ENCODE measurements at regions not wholly inside any gene's neighbourhood (a gene's known extent, or its start where the extent isn't known, plus 50 kb on each side); places are given as distances from the start of the nearest gene placed in this dataset.

DNA sequence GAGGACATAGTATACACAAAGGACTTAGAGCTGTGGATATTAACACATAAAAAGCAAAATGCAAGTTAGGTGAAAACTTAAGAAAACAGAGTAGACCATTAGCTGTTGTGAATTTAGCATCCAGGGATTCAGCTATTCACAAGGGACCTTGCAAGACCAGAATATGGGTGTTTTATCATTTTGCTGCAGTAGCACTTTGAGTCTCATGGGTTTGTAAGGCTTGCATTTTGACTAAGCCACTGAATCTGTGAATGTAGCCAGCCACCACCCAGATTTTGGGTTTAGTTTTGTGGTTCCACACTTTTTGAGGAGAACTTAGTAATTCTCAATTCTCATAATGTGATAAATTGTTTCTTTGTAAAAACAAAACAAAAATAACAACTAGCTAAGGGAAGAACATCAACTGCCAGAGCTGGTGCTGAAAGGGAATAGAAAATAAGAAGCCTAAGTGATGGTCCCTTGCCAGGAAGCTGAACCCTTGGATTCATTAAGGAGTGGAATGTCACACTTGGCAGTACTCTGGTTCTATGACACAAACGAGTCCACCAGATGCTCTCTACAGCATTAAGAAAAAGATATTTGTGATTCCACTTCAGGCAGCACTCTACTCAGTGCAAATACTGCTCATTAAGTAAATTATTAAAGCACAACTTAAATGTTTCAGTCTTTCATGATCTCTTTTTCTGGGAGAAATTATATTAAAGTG is 557.4 kb upstream of the ZNF462 start:
- H3K9ac ChIP-seq (ENCODE audit: low read depth in 1 of 2, low read length in 2 of 2), result no peak overlapping the region
- no peaks in the 10 kb centered on the region for H3K27me3 ChIP-seq (ENCODE audit: control insufficient read depth in 2 of 2, insufficient read depth in 2 of 2, low read length in 2 of 2)
- H3K36me3 ChIP-seq (ENCODE audit: control insufficient read depth in 2 of 2, insufficient read depth in 2 of 2, low read length in 2 of 2), result no peaks in the 10 kb centered on the region
- H3K9me3 ChIP-seq (ENCODE audit: control insufficient read depth in 2 of 2, low read length in 2 of 2), result no peaks in the 10 kb centered on the region
- no peak overlapping the region for H3K4me3 ChIP-seq (ENCODE audit: low read length in 2 of 2)
- no peaks in the 10 kb centered on the region for H3K4me1 ChIP-seq (ENCODE audit: control insufficient read depth in 2 of 2, insufficient read depth in 2 of 2, low read length in 2 of 2)
- no peak overlapping the region for H3K27ac ChIP-seq (ENCODE audit: low read depth in 2 of 2, low read length in 2 of 2)

DNA sequence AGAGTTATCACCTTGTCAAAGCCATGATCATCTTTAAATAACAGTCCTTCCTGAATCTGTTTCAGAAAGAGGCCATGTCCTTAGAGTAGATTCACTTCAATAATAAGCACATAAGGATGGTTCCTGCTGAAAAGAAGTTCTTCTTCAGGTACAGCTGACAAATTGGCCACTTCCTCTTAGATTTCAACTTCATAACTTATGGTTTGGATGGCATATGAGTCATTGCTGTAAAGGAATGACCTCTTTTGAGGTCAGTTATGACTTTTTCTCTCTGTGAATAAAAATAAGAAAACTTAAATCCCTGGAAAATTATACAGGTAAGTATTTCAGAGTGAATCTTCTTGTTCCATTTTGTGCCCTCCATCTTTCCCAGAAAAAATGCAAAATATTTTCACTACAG is 555.3 kb upstream of the ZNF462 start:
- H3K36me3 ChIP-seq (ENCODE audit: control insufficient read depth in 2 of 2, insufficient read depth in 2 of 2, low read length in 2 of 2), result no peaks in the 10 kb centered on the region
- no peaks in the 10 kb centered on the region for H3K4me1 ChIP-seq (ENCODE audit: control insufficient read depth in 2 of 2, insufficient read depth in 2 of 2, low read length in 2 of 2)
- no peak overlapping the region for H3K4me3 ChIP-seq (ENCODE audit: low read length in 2 of 2)
- no peaks in the 10 kb centered on the region for H3K27me3 ChIP-seq (ENCODE audit: control insufficient read depth in 2 of 2, insufficient read depth in 2 of 2, low read length in 2 of 2)
- H3K27ac ChIP-seq (ENCODE audit: low read depth in 2 of 2, low read length in 2 of 2), result no peak overlapping the region
- H3K9ac ChIP-seq (ENCODE audit: low read depth in 1 of 2, low read length in 2 of 2), result no peak overlapping the region
- no peaks in the 10 kb centered on the region for H3K9me3 ChIP-seq (ENCODE audit: control insufficient read depth in 2 of 2, low read length in 2 of 2)

DNA sequence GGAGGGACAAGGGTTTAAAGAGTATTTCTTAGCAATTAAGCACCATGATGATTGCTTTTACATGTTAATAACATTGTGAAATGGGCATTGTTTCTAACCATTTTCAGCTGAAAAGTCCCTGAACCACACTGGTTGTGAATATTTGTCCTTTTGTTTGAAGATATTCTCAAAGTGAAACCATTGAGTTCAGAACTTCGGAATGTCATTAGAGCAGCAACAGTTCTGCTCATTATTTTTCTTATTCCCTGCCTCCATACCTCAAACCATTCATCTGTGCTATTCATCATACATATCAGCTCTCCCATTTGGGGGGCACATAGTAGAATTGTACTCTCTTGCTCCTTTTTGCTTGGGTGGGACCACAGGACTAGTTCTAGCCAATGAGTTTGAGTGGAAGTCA is 553.0 kb upstream of the ZNF462 start:
- Histone ChIP-seq H3K27me3 (ENCODE audit: control insufficient read depth in 2 of 2, insufficient read depth in 2 of 2, low read length in 2 of 2) (no peaks in the 10 kb centered on the region), H3K4me1 (ENCODE audit: control insufficient read depth in 2 of 2, insufficient read depth in 2 of 2, low read length in 2 of 2) (no peaks in the 10 kb centered on the region), H3K27ac (ENCODE audit: low read depth in 2 of 2, low read length in 2 of 2) (no peak overlapping the region), H3K4me3 (ENCODE audit: low read length in 2 of 2) (no peak overlapping the region), H3K9me3 (ENCODE audit: control insufficient read depth in 2 of 2, low read length in 2 of 2) (no peaks in the 10 kb centered on the region), H3K9ac (ENCODE audit: low read depth in 1 of 2, low read length in 2 of 2) (no peak overlapping the region), H3K36me3 (ENCODE audit: control insufficient read depth in 2 of 2, insufficient read depth in 2 of 2, low read length in 2 of 2) (no peaks in the 10 kb centered on the region)

DNA sequence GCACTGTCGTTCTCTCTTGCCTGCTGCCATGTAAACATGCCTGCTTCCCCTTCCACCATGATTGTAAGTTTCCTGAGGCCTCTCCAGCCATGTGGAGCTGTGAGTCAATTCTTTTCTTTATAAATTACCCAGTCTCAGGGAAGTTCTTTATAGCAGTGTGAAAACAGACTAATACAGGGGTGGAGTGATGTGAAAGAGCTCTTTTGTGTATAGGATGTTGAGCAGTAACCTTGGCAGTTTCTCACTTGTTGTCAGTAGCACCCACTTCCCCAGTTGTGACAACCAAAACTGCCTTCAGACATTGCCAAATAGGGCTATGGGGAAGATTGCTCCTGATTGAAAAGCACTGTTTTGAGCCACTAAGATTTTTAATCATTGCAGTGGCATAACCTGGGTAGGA is 552.2 kb upstream of the ZNF462 start:
- H3K4me1 ChIP-seq (ENCODE audit: control insufficient read depth in 2 of 2, insufficient read depth in 2 of 2, low read length in 2 of 2), result no peaks in the 10 kb centered on the region
- no peaks in the 10 kb centered on the region for H3K36me3 ChIP-seq (ENCODE audit: control insufficient read depth in 2 of 2, insufficient read depth in 2 of 2, low read length in 2 of 2)
- H3K9me3 ChIP-seq (ENCODE audit: control insufficient read depth in 2 of 2, low read length in 2 of 2), result no peaks in the 10 kb centered on the region
- H3K9ac ChIP-seq (ENCODE audit: low read depth in 1 of 2, low read length in 2 of 2), result no peak overlapping the region
- H3K27ac ChIP-seq (ENCODE audit: low read depth in 2 of 2, low read length in 2 of 2), result no peak overlapping the region
- no peaks in the 10 kb centered on the region for H3K27me3 ChIP-seq (ENCODE audit: control insufficient read depth in 2 of 2, insufficient read depth in 2 of 2, low read length in 2 of 2)
- no peak overlapping the region for H3K4me3 ChIP-seq (ENCODE audit: low read length in 2 of 2)

DNA sequence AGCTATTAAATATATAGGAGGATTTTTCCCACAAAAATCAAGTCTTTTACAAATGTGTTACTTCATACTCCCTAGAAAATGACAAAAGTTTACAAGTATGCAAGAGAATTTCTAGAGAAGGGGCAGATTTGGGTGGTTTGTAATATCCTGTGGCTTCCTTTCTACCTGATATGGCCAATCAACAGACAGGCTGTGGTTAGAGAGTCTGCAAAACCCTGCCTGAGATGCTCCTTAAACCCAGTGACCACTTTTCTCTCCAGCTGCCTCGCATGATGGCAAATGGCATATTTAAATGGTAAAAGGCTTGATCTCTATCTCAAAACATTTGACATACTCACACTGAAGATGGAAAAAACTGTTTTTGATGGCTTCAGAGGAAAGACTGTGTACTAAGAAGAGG is 550.1 kb upstream of the ZNF462 start:
- Histone ChIP-seq H3K4me3 (ENCODE audit: low read length in 2 of 2) (no peak overlapping the region), H3K36me3 (ENCODE audit: control insufficient read depth in 2 of 2, insufficient read depth in 2 of 2, low read length in 2 of 2) (no peaks in the 10 kb centered on the region), H3K27me3 (ENCODE audit: control insufficient read depth in 2 of 2, insufficient read depth in 2 of 2, low read length in 2 of 2) (no peaks in the 10 kb centered on the region), H3K9ac (ENCODE audit: low read depth in 1 of 2, low read length in 2 of 2) (no peak overlapping the region), H3K9me3 (ENCODE audit: control insufficient read depth in 2 of 2, low read length in 2 of 2) (no peaks in the 10 kb centered on the region), H3K4me1 (ENCODE audit: control insufficient read depth in 2 of 2, insufficient read depth in 2 of 2, low read length in 2 of 2) (no peaks in the 10 kb centered on the region), H3K27ac (ENCODE audit: low read depth in 2 of 2, low read length in 2 of 2) (no peak overlapping the region)

DNA sequence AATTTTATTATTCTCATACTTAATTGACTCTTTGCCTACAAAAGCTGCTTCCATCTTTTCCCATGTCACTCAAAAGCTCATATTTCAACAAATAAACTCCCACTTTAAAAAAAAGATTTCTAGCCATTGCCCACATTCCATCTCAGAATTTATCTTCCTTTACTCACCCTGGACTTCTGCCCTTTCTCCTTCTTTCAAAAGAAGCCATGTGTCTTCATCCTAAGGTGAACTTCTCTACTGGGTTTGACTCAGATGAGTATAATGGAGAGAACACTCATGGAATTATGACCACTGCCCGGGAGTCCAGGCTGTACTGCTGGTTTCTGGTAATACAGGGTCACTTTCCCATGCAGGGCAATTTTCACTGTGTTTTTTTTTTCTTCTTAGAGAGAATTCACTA is 548.5 kb upstream of the ZNF462 start:
- H3K4me3 ChIP-seq (ENCODE audit: low read length in 2 of 2), result no peak overlapping the region
- H3K27me3 ChIP-seq (ENCODE audit: control insufficient read depth in 2 of 2, insufficient read depth in 2 of 2, low read length in 2 of 2), result no peaks in the 10 kb centered on the region
- no peaks in the 10 kb centered on the region for H3K4me1 ChIP-seq (ENCODE audit: control insufficient read depth in 2 of 2, insufficient read depth in 2 of 2, low read length in 2 of 2)
- no peak overlapping the region for H3K27ac ChIP-seq (ENCODE audit: low read depth in 2 of 2, low read length in 2 of 2)
- no peaks in the 10 kb centered on the region for H3K9me3 ChIP-seq (ENCODE audit: control insufficient read depth in 2 of 2, low read length in 2 of 2)
- H3K9ac ChIP-seq (ENCODE audit: low read depth in 1 of 2, low read length in 2 of 2), result no peak overlapping the region
- H3K36me3 ChIP-seq (ENCODE audit: control insufficient read depth in 2 of 2, insufficient read depth in 2 of 2, low read length in 2 of 2), result no peaks in the 10 kb centered on the region

DNA sequence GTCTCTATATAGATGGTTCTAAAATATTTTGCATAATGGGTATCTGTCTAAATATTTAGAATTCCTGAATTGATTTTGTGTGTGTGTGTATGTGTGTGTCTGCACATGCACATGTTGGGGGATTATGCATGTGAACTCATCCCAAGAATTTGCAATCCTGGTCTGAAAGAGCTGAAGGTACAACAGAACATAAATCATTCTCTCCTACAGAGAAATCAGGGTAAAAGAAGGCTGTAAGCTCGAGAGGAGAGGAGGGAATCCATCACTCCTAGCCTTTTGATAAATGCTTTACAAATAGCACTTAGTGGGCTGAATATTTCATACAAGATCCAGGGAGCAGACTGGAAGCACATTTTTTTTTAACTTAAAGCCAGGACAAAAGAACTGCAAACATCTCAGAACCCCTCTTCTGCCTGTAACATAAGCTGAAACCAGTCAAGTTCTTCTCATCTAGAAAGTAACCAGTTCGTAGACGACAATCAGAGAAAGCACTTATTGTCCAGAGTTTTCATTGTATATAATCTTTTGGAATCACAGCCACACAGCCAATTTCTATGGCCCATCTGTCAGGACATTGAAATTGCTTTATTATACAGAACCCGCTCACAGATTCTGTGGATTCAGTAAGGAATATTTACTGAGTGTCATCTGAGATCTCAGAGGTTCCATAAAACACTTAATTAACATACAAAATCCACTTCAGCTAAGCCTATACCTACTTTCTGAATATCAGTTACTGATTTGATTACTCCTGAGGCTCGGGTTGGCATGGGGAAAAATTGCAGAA is 541.4 kb upstream of the ZNF462 start:
- Histone ChIP-seq H3K4me3 (ENCODE audit: low read length in 2 of 2) (no peak overlapping the region), H3K36me3 (ENCODE audit: control insufficient read depth in 2 of 2, insufficient read depth in 2 of 2, low read length in 2 of 2) (no peaks in the 10 kb centered on the region), H3K9me3 (ENCODE audit: control insufficient read depth in 2 of 2, low read length in 2 of 2) (no peaks in the 10 kb centered on the region), H3K4me1 (ENCODE audit: control insufficient read depth in 2 of 2, insufficient read depth in 2 of 2, low read length in 2 of 2) (no peaks in the 10 kb centered on the region), H3K9ac (ENCODE audit: low read depth in 1 of 2, low read length in 2 of 2) (no peak overlapping the region), H3K27ac (ENCODE audit: low read depth in 2 of 2, low read length in 2 of 2) (no peak overlapping the region), H3K27me3 (ENCODE audit: control insufficient read depth in 2 of 2, insufficient read depth in 2 of 2, low read length in 2 of 2) (no peaks in the 10 kb centered on the region)

DNA sequence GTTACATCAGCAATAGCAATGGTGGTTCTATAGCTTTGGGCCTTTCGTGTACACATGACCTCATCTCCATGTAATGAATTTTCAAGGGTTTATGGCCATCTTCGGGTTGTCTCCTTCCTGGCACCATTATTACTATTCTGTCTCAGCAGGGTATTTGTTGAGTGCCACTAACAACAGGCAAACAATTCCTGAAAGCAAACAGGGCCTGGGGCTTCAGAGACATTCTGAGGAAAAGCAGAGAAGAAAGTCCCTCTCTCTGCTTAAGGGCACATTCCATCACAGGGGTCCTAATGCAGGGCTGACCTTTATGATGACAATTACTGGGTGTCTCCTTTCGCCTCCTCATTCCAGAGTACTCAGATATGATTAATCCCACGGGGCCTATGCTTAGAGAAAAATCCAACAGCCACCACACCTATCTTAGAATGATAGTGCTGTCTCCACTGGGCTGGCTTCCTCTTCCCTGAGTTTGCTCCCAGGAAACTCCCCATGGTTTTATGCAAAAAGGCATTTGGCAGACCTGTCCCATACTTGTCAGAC is 540.2 kb upstream of the ZNF462 start:
- Histone ChIP-seq H3K4me3 (ENCODE audit: low read length in 2 of 2) (no peak overlapping the region), H3K27ac (ENCODE audit: low read depth in 2 of 2, low read length in 2 of 2) (no peak overlapping the region), H3K9ac (ENCODE audit: low read depth in 1 of 2, low read length in 2 of 2) (no peak overlapping the region), H3K9me3 (ENCODE audit: control insufficient read depth in 2 of 2, low read length in 2 of 2) (no peaks in the 10 kb centered on the region), H3K27me3 (ENCODE audit: control insufficient read depth in 2 of 2, insufficient read depth in 2 of 2, low read length in 2 of 2) (no peaks in the 10 kb centered on the region), H3K4me1 (ENCODE audit: control insufficient read depth in 2 of 2, insufficient read depth in 2 of 2, low read length in 2 of 2) (no peaks in the 10 kb centered on the region), H3K36me3 (ENCODE audit: control insufficient read depth in 2 of 2, insufficient read depth in 2 of 2, low read length in 2 of 2) (no peaks in the 10 kb centered on the region)

DNA sequence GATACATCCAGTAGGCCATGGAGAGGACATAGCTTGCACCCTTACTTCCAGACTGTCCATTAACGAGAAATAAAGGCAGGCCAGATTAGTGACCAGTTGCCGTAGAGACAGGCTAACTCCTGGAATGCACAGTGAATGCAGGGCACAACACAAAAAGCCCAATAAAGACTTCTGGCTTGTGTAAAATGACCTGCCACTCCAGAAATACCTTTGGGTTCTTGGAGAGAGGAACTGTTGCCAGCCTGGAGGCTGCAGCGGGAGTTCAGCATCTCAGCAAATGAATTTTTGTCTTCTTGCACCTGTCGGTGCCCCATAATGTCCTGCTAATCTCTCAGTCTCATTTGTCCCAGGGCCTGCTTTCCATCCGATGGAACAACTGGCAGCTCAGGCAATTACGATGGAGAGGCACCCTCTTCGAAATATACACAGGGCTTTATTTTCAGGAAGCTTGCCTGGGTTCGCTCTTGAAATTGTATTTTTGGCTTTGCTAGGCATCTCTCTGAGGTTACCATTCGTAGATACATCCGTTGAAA is 538.8 kb upstream of the ZNF462 start:
- no peak overlapping the region for H3K4me3 ChIP-seq (ENCODE audit: low read length in 2 of 2)

DNA sequence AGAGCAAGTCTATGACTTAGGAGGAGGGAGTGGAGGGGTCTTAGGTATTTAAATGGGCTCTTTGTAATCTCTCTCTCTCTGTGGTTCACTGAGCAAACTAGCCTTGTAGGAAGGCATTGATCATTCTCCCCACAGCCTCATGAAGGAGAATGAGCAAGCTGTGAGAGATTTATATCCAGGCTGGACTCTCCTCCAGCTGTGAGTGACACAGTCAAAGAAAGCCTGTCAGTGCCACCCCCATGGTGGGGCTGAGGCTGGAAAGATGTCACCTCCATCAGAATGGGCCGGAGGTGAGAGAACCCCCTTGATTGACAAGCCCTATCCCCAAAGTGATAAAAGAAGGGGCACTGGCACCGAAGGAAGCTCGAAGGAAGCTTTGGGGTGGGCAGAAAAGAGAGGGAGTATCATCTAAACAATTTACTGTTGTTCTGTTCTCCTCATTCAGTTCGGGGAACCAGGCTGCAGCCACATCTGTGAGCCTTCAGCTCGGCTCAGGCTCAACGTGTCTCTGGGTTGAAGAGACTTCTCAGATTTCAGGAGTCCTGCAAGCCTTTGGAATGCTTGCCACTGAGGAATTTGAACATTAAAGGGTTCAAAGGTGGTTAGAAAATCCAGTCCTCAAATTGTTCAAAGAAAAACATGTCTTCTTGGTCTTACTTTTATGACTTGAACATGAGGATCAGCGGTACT is 538.2 kb upstream of the ZNF462 start:
- H3K36me3 ChIP-seq (ENCODE audit: control insufficient read depth in 2 of 2, insufficient read depth in 2 of 2, low read length in 2 of 2), result no peaks in the 10 kb centered on the region
- H3K9ac ChIP-seq (ENCODE audit: low read depth in 1 of 2, low read length in 2 of 2), result no peak overlapping the region
- no peaks in the 10 kb centered on the region for H3K4me1 ChIP-seq (ENCODE audit: control insufficient read depth in 2 of 2, insufficient read depth in 2 of 2, low read length in 2 of 2)
- H3K4me3 ChIP-seq (ENCODE audit: low read length in 2 of 2), result no peak overlapping the region
- no peaks in the 10 kb centered on the region for H3K27me3 ChIP-seq (ENCODE audit: control insufficient read depth in 2 of 2, insufficient read depth in 2 of 2, low read length in 2 of 2)
- no peak overlapping the region for H3K27ac ChIP-seq (ENCODE audit: low read depth in 2 of 2, low read length in 2 of 2)
- H3K9me3 ChIP-seq (ENCODE audit: control insufficient read depth in 2 of 2, low read length in 2 of 2), result no peaks in the 10 kb centered on the region

More for the DNA sequence above, 538.8 kb upstream of the ZNF462 start:
- Histone ChIP-seq H3K9me3 (ENCODE audit: control insufficient read depth in 2 of 2, low read length in 2 of 2) (no peaks in the 10 kb centered on the region), H3K36me3 (ENCODE audit: control insufficient read depth in 2 of 2, insufficient read depth in 2 of 2, low read length in 2 of 2) (no peaks in the 10 kb centered on the region), H3K9ac (ENCODE audit: low read depth in 1 of 2, low read length in 2 of 2) (no peak overlapping the region), H3K27ac (ENCODE audit: low read depth in 2 of 2, low read length in 2 of 2) (no peak overlapping the region), H3K27me3 (ENCODE audit: control insufficient read depth in 2 of 2, insufficient read depth in 2 of 2, low read length in 2 of 2) (no peaks in the 10 kb centered on the region), H3K4me1 (ENCODE audit: control insufficient read depth in 2 of 2, insufficient read depth in 2 of 2, low read length in 2 of 2) (no peaks in the 10 kb centered on the region)

Data from mucosa of rectum (tissue), 2 donors.